CD4-positive, alpha-beta T cell treated with Interleukin-15 for 1 hour (primary cell): ENCODE measurements at regions not wholly inside any gene's neighbourhood (a gene's known extent, or its start where the extent isn't known, plus 50 kb on each side); places are given as distances from the start of the nearest gene placed in this dataset.
"Not testable (repeated sequence)": the region's sequence is repeated elsewhere in the genome, so short reads cannot be mapped to it uniquely, and the experiment has no call there.

Experiments
- DNase-seq: peaks from one replicate; pipeline ENCODE4 v3.0.0-alpha.2; 2020

GRCh38 chr13:52324831-52325230 is 81.1 kb downstream of the THSD1 start:
- not testable (repeated sequence) for DNase-seq

GRCh38 chr13:52319876-52320275 is 86.1 kb downstream of the THSD1 start:
- DNase-seq = no peak

GRCh38 chr13:52309833-52310232 is 96.1 kb downstream of the THSD1 start:
- DNase-seq = not testable (repeated sequence)

- not testable (repeated sequence) for DNase-seq
Observed at GRCh38 chr13:52306336-52306735, 99.6 kb downstream of the THSD1 start.

GRCh38 chr13:52303098-52303497 is 102.9 kb downstream of the THSD1 start:
- DNase-seq = not testable (repeated sequence)

- DNase-seq = not testable (repeated sequence)
Observed at GRCh38 chr13:52302688-52303087, 103.3 kb downstream of the THSD1 start.

- DNase-seq = not testable (repeated sequence)
Observed at GRCh38 chr13:52301810-52302400, 104.1 kb downstream of the THSD1 start.

- not testable (repeated sequence) for DNase-seq
Observed at GRCh38 chr13:52298079-52298661, 107.8 kb downstream of the THSD1 start.

GRCh38 chr13:52288891-52289290 is 117.1 kb downstream of the THSD1 start:
- DNase-seq = not testable (repeated sequence)

GRCh38 chr13:52281387-52281786 is 122.0 kb upstream of the NEK3 start:
- DNase-seq = not testable (repeated sequence)

GRCh38 chr13:52279408-52279807 is 120.0 kb upstream of the NEK3 start:
- not testable (repeated sequence) for DNase-seq

- not testable (repeated sequence) for DNase-seq
Observed at GRCh38 chr13:52254299-52254698, 94.9 kb upstream of the NEK3 start.

- not testable (repeated sequence) for DNase-seq
Observed at GRCh38 chr13:52240752-52241151, 81.4 kb upstream of the NEK3 start.

GRCh38 chr13:52235900-52236595 is 76.7 kb upstream of the NEK3 start:
- DNase-seq = peak; percentile 58

- not testable (repeated sequence) for DNase-seq
Observed at GRCh38 chr13:52234928-52235327, 75.5 kb upstream of the NEK3 start.

- DNase-seq = not testable (repeated sequence)
Observed at GRCh38 chr13:52223063-52223462, 63.7 kb upstream of the NEK3 start.

GRCh38 chr13:52213920-52214319 is 54.5 kb upstream of the NEK3 start:
- not testable (repeated sequence) for DNase-seq

GRCh38 chr13:52212886-52213285 is 53.5 kb upstream of the NEK3 start:
- DNase-seq = not testable (repeated sequence)

GRCh38 chr13:52211416-52211776 is 52.0 kb upstream of the NEK3 start:
- not testable (repeated sequence) for DNase-seq

- DNase-seq = not testable (repeated sequence)
Observed at GRCh38 chr13:52210564-52211415, 51.4 kb upstream of the NEK3 start.
